Fibroblast of the aortic adventitia (primary cell): ENCODE measurements at regions not wholly inside any gene's neighbourhood (a gene's known extent, or its start where the extent isn't known, plus 50 kb on each side); places are given as distances from the start of the nearest gene placed in this dataset.
"Not testable (repeated sequence)": the region's sequence is repeated elsewhere in the genome, so short reads cannot be mapped to it uniquely, and the experiment has no call there.

Experiments
- DNase-seq: peaks from one replicate; pipeline ENCODE4 v3.0.0-alpha.2; 2010; ENCODE audit warnings: low read depth
- H3K4me3 ChIP-seq: 2 replicates; pipeline ENCODE4 v1.5.1; 2011; ENCODE audit warnings: low read depth, mild to moderate bottlenecking, control low read depth, low read length, moderate library complexity
- CTCF ChIP-seq: IDR thresholded peaks from 2 replicates; pipeline ENCODE4 v1.5.1; 2011; ENCODE audit warnings: mild to moderate bottlenecking, low read length, control low read depth, inconsistent platforms; ENCODE audit not compliant: insufficient read depth

DNA sequence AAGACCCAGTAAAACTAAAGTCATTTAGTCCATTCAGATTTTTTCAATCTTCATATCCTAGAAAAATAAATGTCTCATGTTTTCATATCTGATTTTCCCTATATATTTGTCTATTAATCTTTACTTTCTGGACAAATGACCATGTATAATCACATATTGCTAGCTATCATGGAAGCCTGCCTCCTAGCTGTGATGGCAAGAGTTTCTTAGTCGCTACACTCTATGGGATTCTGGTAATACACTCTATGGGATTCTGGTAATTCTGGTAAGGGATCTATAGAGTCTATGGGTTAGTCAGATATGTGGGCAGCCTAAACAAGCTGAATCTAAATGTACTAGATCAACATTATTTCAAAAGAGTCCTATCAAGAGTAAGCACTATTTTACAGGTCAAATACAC lies 198.7 kb upstream of the LHX8 start:
- no peak overlapping the region for H3K4me3 ChIP-seq
- TF ChIP-seq CTCF: no peak
- no peak for DNase-seq

GRCh38 chr1:74937176-74937575 lies 197.0 kb upstream of the LHX8 start:
- DNase-seq: no peak
- H3K4me3 ChIP-seq: no peak overlapping the region
- TF ChIP-seq CTCF: no peak

- no peak for DNase-seq
- H3K4me3 ChIP-seq: no peak overlapping the region
- TF ChIP-seq CTCF: no peak
Observed at GRCh38 chr1:74943046-74943445, 191.1 kb upstream of the LHX8 start.

GRCh38 chr1:74946388-74946787 lies 187.8 kb upstream of the LHX8 start:
- no peak for TF ChIP-seq CTCF
- no peak overlapping the region for H3K4me3 ChIP-seq
- DNase-seq: no peak

DNA sequence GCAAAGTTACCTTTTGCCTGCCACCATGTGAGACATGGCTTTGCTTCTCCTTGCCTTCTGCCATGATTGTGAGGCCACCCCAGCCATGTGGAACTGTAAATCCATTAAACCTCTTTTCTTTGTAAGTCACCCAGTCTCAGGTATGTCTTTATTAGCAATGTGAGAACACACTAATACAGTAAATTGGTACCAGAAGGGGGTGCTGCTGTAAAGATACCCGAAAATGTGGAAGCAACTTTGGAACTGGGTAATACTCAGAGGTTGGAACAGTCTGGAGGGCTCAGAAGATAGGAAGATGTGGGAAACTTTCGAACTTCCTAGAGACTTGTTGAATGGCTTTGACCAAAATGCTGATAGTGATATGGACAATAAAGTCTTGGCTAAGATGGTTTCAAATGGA lies 184.8 kb upstream of the LHX8 start:
- DNase-seq: not testable (repeated sequence)

DNA sequence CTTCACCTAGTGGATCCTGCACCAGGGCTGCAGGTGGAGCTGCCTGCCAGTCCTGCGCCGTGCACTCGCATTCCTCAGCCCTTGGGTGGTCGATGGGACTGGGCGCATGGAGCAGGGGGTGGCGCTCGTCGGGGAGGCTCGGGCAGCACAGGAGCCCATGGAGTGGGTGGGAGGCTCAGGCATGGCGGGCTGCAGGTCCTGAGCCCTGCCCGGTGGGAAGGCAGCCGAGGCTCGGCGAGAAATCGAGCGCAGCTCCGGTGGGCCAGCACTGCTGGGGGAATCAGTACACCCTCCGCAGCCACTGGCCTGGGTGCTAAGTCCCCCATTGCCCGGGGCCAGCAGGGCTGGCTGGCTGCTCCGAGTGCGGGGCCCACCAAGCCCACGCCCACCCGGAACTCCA lies 182.2 kb upstream of the LHX8 start:
- DNase-seq, H3K4me3 ChIP-seq: not testable (repeated sequence)

More for the DNA sequence above, 184.8 kb upstream of the LHX8 start:
- H3K4me3 ChIP-seq: not testable (repeated sequence)

DNA sequence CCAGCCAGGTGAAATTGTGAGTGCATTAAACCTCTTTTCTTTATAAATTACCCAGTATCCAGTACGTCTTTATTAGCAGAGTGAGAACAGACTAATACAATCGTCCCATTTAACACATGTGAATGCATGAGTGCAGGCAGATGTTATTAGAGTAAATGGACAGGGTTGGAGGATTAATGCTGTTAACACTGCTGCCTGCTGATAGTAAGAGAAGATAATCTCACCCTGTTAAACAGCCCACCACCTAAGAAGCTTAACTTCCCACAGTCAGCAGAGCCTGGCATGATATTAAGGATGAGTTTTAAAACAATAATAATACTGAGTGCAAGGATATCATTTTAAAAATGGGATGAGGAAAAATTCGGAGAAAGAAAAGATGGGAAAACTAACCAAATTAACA lies 181.4 kb upstream of the LHX8 start:
- no peak for TF ChIP-seq CTCF
- H3K4me3 ChIP-seq: no peak overlapping the region
- no peak for DNase-seq

GRCh38 chr1:74953622-74954021 lies 180.6 kb upstream of the LHX8 start:
- no peak for DNase-seq
- no peak overlapping the region for H3K4me3 ChIP-seq
- no peak for TF ChIP-seq CTCF
